ENCODE measurements at regions not wholly inside any gene's neighbourhood (a gene's known extent, or its start where the extent isn't known, plus 50 kb on each side); places are given as distances from the start of the nearest gene placed in this dataset.

DNA sequence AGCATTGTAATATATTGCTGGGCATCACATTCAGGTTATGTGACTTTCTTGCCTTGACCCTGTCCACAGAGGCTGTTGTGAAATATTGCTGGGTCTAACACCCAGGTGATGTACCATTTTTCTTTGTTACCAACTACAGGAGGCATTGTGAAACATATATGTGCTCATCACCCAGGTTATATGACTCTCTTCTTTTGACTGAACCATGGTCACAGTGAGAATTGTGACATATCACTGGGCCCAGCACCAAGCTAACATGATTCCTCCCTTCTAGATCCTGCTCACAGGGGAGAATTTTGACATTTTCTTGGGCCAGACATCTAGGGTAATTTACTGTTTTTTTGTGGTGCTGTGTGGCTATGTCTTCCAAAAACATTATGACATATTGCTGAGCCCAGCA is 326.7 kb downstream of the RPS4Y2 start:
- peak in 1 of 2 donors; percentile 8 for DNase-seq
- Histone ChIP-seq H3K4me3 (ENCODE audit: low read length) (no peak overlapping the region), H3K27ac (ENCODE audit: low read length) (peak overlapping the region; percentile 23), H3K27me3 (ENCODE audit: control insufficient read depth, insufficient read depth, low read length) (no peaks in the 10 kb centered on the region), H3K9me3 (ENCODE audit: control insufficient read depth, low read depth, low read length) (no peaks in the 10 kb centered on the region), H3K4me1 (ENCODE audit: control insufficient read depth, insufficient read depth, low read length) (no peaks in the 10 kb centered on the region), H3K36me3 (ENCODE audit: control insufficient read depth, insufficient read depth, low read length) (no peaks in the 10 kb centered on the region)

DNA sequence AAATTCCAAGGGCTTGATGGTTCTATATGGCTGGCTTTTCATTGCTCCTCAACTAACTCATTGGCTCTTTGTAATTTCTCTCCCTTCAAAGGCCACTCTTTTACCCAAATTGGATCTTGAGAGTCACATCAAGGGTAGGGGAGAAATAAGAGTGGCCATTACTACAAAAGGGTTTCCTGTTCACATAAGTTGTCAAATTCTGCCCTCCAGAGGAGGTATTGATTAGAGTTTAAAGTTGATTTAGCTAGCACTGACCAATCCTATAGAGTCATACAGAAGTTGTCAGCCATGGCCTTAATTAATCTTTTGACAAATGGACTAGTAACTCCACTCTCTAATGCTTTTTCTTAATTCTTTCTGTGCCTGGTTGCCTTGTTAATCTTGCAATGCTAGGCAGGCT is 336.0 kb downstream of the RPS4Y2 start:
- H3K4me3 ChIP-seq (ENCODE audit: low read length): no peak overlapping the region
- no peaks in the 10 kb centered on the region for H3K9me3 ChIP-seq (ENCODE audit: control insufficient read depth, low read depth, low read length)
- no peak for DNase-seq
- H3K36me3 ChIP-seq (ENCODE audit: control insufficient read depth, insufficient read depth, low read length): no peaks in the 10 kb centered on the region
- H3K27ac ChIP-seq (ENCODE audit: low read length): no peak overlapping the region
- H3K4me1 ChIP-seq (ENCODE audit: control insufficient read depth, insufficient read depth, low read length): no peaks in the 10 kb centered on the region
- H3K27me3 ChIP-seq (ENCODE audit: control insufficient read depth, insufficient read depth, low read length): no peaks in the 10 kb centered on the region

DNA sequence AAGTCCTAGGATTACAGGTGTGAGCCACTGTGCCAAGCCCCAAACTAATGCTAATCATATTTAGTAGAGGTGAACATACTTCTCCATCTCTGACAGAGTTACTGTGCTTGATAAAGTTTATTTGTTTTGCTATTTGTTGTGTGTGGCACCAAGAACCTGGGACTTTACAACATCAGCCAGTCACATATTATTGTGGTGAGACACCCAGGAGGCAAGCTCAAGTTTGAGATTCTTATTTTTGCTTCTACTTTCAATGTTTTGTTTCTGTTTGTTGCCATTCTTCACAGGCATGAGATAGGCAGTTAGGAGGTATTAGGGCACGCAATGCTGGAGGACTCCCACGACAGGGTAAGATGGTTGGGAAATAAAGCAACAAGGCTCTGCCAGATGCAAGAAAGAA is 346.6 kb downstream of the RPS4Y2 start:
- WGBS (ENCODE audit: insufficient coverage, low lambda C conversion rate): no CpG with 5 or more reads among the region's 2 CpGs

DNA sequence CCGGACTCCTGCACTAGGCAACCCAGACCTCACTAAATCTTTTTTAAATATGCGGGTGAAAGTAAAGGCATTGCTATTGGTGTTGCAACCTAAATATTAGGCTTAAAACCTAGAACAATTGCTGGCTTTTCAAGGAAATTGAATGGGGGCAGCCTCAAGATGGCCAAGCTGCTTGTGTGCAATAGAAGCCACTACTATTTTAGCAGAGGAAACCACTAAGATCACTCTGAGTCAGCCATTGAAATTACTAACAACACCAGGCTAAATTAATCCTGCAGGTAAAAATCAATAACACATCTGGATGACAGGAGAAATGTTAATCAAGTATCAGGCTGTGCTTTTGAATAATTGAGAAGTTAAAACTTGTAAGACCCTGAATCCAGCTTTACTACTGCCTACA is 348.0 kb downstream of the RPS4Y2 start:
- Histone ChIP-seq H3K27ac (ENCODE audit: low read length) (no peak overlapping the region), H3K4me3 (ENCODE audit: low read length) (no peak overlapping the region)
- WGBS (ENCODE audit: insufficient coverage, low lambda C conversion rate): no CpG with 5 or more reads among the region's 2 CpGs

More for the DNA sequence above, 346.6 kb downstream of the RPS4Y2 start:
- no peak for DNase-seq
- Histone ChIP-seq H3K27ac (ENCODE audit: low read length) (no peak overlapping the region), H3K27me3 (ENCODE audit: control insufficient read depth, insufficient read depth, low read length) (no peaks in the 10 kb centered on the region), H3K9me3 (ENCODE audit: control insufficient read depth, low read depth, low read length) (no peaks in the 10 kb centered on the region), H3K4me1 (ENCODE audit: control insufficient read depth, insufficient read depth, low read length) (no peaks in the 10 kb centered on the region), H3K4me3 (ENCODE audit: low read length) (no peak overlapping the region), H3K36me3 (ENCODE audit: control insufficient read depth, insufficient read depth, low read length) (no peaks in the 10 kb centered on the region)

DNA sequence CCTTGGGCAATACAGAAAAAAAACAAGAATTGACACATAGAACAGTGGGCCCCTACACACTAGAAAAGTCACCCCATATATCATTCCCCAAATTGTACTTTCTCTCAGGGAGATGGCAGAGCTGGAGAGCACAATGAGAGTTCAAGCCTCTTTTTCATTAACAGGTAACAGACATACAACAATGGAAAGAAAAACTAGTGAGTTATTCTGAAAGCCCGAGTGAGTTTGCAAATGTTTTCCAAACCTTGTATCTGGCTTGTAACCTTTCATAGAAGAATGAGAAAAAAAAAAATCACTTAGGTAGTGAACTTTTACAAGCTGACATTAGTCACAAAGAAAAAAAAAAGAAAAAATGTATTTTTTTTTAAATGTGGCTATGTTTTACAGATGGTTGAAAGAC is 349.6 kb downstream of the RPS4Y2 start:
- Histone ChIP-seq H3K4me1 (ENCODE audit: control insufficient read depth, insufficient read depth, low read length) (no peaks in the 10 kb centered on the region), H3K9me3 (ENCODE audit: control insufficient read depth, low read depth, low read length) (no peaks in the 10 kb centered on the region), H3K27me3 (ENCODE audit: control insufficient read depth, insufficient read depth, low read length) (no peaks in the 10 kb centered on the region), H3K4me3 (ENCODE audit: low read length) (no peak overlapping the region), H3K27ac (ENCODE audit: low read length) (no peak overlapping the region), H3K36me3 (ENCODE audit: control insufficient read depth, insufficient read depth, low read length) (no peaks in the 10 kb centered on the region)
- no peak for DNase-seq
- no CpG with 5 or more reads among the region's 1 CpG for WGBS (ENCODE audit: insufficient coverage, low lambda C conversion rate)

More for the DNA sequence above, 348.0 kb downstream of the RPS4Y2 start:
- Histone ChIP-seq H3K4me1 (ENCODE audit: control insufficient read depth, insufficient read depth, low read length) (no peaks in the 10 kb centered on the region), H3K9me3 (ENCODE audit: control insufficient read depth, low read depth, low read length) (no peaks in the 10 kb centered on the region), H3K27me3 (ENCODE audit: control insufficient read depth, insufficient read depth, low read length) (no peaks in the 10 kb centered on the region), H3K36me3 (ENCODE audit: control insufficient read depth, insufficient read depth, low read length) (no peaks in the 10 kb centered on the region)
- no peak for DNase-seq

DNA sequence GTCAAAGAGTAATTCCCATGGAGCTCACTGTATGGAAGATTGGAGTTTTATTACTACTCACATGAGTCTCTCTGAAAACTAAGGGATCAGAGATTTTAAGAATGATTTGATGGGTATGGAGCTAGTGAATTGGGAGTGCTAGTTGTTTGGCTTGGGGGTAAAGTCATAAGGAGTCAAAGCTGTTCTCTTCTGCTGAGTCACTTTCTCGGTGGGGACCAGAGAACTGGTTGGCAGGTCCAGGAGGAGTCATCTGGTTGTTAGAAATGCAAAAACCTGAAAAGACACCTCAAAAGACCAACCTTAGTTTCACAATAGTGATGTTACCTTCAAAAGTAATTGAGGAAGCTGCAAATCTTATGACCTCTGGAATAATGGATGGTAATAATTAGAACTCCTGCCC is 355.4 kb downstream of the RPS4Y2 start:
- no peaks in the 10 kb centered on the region for H3K27me3 ChIP-seq (ENCODE audit: control insufficient read depth, insufficient read depth, low read length)
- no peak overlapping the region for H3K27ac ChIP-seq (ENCODE audit: low read length)
- H3K9me3 ChIP-seq (ENCODE audit: control insufficient read depth, low read depth, low read length): no peaks in the 10 kb centered on the region
- H3K4me3 ChIP-seq (ENCODE audit: low read length): no peak overlapping the region
- DNase-seq: no peak
- H3K36me3 ChIP-seq (ENCODE audit: control insufficient read depth, insufficient read depth, low read length): no peaks in the 10 kb centered on the region
- no CpG with 5 or more reads among the region's 1 CpG for whole genome bisulfite sequencing (ENCODE audit: insufficient coverage, low lambda C conversion rate)
- no peaks in the 10 kb centered on the region for H3K4me1 ChIP-seq (ENCODE audit: control insufficient read depth, insufficient read depth, low read length)

DNA sequence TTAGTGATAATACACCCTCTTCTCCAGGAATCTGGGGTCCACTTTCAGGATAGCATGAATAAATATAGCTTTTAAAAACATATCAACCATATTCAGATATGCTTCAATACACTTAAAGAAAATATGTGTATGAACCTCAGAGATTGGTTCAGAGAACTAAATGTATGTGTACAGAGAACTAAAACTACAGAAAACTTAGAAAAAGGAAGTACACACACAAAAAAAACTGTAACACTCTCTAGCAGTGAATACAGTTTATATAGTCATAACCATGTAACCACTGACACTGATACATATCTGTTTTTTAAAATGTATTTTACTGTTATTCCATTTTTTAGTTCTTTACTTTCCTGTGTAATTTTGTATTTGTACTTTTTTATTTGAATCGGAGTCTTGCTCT is 365.2 kb downstream of the RPS4Y2 start:
- no CpG with 5 or more reads among the region's 1 CpG for WGBS (ENCODE audit: insufficient coverage, low lambda C conversion rate)
- Histone ChIP-seq H3K4me1 (ENCODE audit: control insufficient read depth, insufficient read depth, low read length) (no peaks in the 10 kb centered on the region), H3K9me3 (ENCODE audit: control insufficient read depth, low read depth, low read length) (no peaks in the 10 kb centered on the region), H3K4me3 (ENCODE audit: low read length) (no peak overlapping the region), H3K27me3 (ENCODE audit: control insufficient read depth, insufficient read depth, low read length) (no peaks in the 10 kb centered on the region), H3K36me3 (ENCODE audit: control insufficient read depth, insufficient read depth, low read length) (no peaks in the 10 kb centered on the region), H3K27ac (ENCODE audit: low read length) (no peak overlapping the region)
- no peak for DNase-seq

DNA sequence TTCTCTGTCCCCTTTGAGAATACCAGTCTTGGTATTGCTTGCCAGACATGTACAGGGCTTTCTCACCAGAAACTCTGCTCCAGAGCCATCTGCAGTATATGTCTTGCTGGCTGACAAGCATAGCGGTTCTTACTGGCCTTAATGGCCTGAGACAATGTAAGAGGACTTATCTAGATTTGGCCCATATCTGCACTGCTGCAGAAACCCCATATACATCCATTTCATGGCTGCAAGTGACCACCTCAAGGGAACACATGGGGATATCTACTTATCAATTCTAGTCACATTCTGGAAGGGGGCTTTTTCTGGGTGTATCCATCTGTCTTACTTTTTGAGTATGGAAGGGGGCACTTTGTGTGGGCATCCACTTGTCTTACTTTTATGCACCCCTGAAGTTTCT is 375.5 kb upstream of the RBMY1B start:
- H3K27ac ChIP-seq (ENCODE audit: low read length): no peak overlapping the region
- H3K4me1 ChIP-seq (ENCODE audit: control insufficient read depth, insufficient read depth, low read length): no peaks in the 10 kb centered on the region
- H3K36me3 ChIP-seq (ENCODE audit: control insufficient read depth, insufficient read depth, low read length): no peaks in the 10 kb centered on the region
- no peaks in the 10 kb centered on the region for H3K27me3 ChIP-seq (ENCODE audit: control insufficient read depth, insufficient read depth, low read length)
- no peak for DNase-seq
- no peak overlapping the region for H3K4me3 ChIP-seq (ENCODE audit: low read length)
- no peaks in the 10 kb centered on the region for H3K9me3 ChIP-seq (ENCODE audit: control insufficient read depth, low read depth, low read length)
- no CpG with 5 or more reads among the region's 1 CpG for WGBS (ENCODE audit: insufficient coverage, low lambda C conversion rate)

DNA sequence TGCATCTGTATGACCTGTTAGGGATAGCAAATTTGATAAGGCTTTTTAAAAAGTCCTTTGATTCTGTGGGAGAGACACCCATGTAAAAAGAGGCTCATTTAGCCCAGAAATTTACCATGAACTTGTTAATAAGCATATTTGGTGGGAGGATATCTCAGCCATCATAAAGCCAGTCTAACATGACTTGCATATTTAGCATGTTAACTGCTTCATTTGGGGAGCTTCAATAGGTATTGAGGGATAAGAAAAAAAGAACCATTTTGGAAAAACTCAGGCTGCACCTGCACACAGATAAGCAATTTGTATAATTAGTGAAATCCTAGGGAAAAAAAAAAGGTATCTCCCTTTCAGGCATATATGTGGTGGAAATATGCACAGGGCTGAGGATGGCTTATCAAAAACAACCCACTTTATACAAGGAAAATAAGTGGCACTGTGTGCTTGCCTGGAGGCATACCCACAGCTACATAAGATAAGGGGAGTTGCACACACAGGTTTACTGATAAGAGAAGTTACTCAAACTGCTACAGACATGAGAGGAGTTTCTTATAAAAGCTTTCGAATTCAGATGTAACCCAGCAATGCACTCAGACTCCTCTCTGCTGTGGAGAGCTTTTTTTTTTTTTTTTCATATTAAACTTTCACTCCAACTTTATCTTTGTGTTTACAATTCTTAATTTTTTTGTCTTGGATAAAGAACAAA is 372.9 kb upstream of the RBMY1B start:
- H3K27ac ChIP-seq (ENCODE audit: low read length): no peak overlapping the region
- H3K4me1 ChIP-seq (ENCODE audit: control insufficient read depth, insufficient read depth, low read length): no peaks in the 10 kb centered on the region
- 20% methylated on average over 1 of the region's 1 CpG for WGBS (ENCODE audit: insufficient coverage, low lambda C conversion rate)
- no peak for DNase-seq
- no peaks in the 10 kb centered on the region for H3K27me3 ChIP-seq (ENCODE audit: control insufficient read depth, insufficient read depth, low read length)
- no peak overlapping the region for H3K4me3 ChIP-seq (ENCODE audit: low read length)
- H3K9me3 ChIP-seq (ENCODE audit: control insufficient read depth, low read depth, low read length): no peaks in the 10 kb centered on the region
- H3K36me3 ChIP-seq (ENCODE audit: control insufficient read depth, insufficient read depth, low read length): no peaks in the 10 kb centered on the region

DNA sequence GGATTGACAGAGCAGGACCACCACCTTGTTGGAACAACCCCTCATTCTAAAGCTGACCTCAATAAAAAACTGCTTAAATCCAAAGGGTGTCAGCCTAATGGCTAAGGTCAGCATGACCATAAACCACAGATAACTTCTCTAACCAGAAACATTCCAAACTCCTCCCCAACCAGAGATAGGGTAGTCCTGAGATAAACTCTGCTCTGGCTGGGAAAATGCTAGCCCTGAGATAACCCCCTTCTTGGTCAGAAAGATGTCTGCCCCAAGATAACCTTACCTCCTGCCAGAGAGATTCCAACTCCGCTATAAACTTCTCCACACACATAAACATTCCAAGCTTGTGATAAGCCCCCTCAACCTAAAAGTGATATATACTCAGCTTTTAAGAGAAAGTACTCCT is 364.8 kb upstream of the RBMY1B start:
- no peak overlapping the region for H3K4me3 ChIP-seq (ENCODE audit: low read length)
- WGBS (ENCODE audit: insufficient coverage, low lambda C conversion rate): no CpG with 5 or more reads among the region's 1 CpG
- H3K4me1 ChIP-seq (ENCODE audit: control insufficient read depth, insufficient read depth, low read length): no peaks in the 10 kb centered on the region
- H3K9me3 ChIP-seq (ENCODE audit: control insufficient read depth, low read depth, low read length): no peaks in the 10 kb centered on the region
- no peak for DNase-seq
- H3K36me3 ChIP-seq (ENCODE audit: control insufficient read depth, insufficient read depth, low read length): no peaks in the 10 kb centered on the region
- no peaks in the 10 kb centered on the region for H3K27me3 ChIP-seq (ENCODE audit: control insufficient read depth, insufficient read depth, low read length)
- H3K27ac ChIP-seq (ENCODE audit: low read length): no peak overlapping the region

DNA sequence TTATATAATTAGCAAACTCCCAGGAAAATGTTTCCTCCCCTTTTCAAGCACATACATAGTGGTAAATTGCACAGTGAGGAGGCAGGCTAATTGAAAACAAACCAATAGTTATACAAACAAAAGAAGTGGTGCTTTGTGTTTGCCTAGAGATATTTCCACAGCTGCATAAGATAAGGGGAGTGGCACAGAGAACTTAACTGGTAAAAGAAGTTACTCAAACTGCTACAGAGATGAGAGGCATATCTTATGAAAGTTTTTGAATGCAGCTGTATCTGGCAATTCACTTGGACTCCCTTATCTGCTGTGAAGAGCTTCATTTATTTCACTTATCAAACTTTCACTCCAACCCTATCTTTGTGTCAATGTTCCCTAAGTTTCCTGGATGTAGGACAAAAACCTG is 361.2 kb upstream of the RBMY1B start:
- H3K27me3 ChIP-seq (ENCODE audit: control insufficient read depth, insufficient read depth, low read length): no peaks in the 10 kb centered on the region
- no peaks in the 10 kb centered on the region for H3K4me1 ChIP-seq (ENCODE audit: control insufficient read depth, insufficient read depth, low read length)
- H3K9me3 ChIP-seq (ENCODE audit: control insufficient read depth, low read depth, low read length): no peaks in the 10 kb centered on the region
- H3K36me3 ChIP-seq (ENCODE audit: control insufficient read depth, insufficient read depth, low read length): no peaks in the 10 kb centered on the region
- no peak for DNase-seq
- H3K4me3 ChIP-seq (ENCODE audit: low read length): no peak overlapping the region
- H3K27ac ChIP-seq (ENCODE audit: low read length): no peak overlapping the region

All from large intestine (tissue), 3 donors.